NCI-H146 (cell line): ENCODE measurements at regions not wholly inside any gene's neighbourhood (a gene's known extent, or its start where the extent isn't known, plus 50 kb on each side); places are given as distances from the start of the nearest gene placed in this dataset.

Source experiments
- DNase-seq: peaks from one replicate; lab custom pipeline; 2025; lab: John Stamatoyannopoulos, UW

GRCh38 chr18:27899893-27900292, 277.0 kb downstream of the CDH2 start:
- DNase-seq: peak; percentile 28

DNA sequence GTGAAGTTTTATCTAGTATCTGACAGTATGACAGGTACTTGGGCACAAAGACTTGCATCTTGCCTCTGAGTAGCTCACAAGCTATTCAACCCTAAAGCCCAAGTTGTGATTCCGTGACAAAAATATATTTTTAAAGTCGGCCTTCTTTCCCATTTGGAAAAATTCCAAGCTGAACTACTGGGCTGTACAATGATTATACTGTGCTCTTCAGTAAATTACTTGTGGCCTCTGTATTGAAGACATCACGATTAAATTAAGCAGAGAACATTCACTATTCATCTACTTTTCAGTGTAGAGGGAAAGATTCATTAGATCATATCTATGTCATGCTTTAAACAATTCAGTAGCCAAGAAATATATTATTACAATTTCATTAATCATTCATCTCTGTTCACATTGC, 282.2 kb downstream of the CDH2 start:
- no peak for DNase-seq

- DNase-seq: no peak
Measured at GRCh38 chr18:27887711-27888495, 289.0 kb downstream of the CDH2 start.

DNA sequence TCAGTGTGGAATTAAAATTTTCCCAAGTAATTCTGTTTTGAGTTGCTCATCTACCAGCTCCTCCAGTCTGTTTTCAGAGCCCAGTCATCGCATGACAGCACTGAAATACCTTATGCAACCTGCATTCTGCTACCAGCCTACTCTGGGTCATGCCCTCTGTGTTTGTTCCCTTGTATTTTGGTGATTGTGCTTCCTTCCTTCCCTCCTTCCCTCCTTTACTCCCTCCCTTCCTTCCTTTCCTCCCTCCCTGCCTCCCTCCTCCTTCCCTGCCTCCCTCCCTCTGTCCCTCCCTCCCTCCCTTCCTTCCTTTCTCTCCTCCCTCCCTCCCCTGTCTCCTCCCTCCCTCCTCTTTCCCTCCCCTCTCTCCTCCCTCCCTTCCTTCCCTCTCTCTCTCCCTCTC, 289.6 kb downstream of the CDH2 start:
- no peak for DNase-seq

- DNase-seq: no peak
Measured at GRCh38 chr18:27879540-27879939, 297.4 kb downstream of the CDH2 start.

DNA sequence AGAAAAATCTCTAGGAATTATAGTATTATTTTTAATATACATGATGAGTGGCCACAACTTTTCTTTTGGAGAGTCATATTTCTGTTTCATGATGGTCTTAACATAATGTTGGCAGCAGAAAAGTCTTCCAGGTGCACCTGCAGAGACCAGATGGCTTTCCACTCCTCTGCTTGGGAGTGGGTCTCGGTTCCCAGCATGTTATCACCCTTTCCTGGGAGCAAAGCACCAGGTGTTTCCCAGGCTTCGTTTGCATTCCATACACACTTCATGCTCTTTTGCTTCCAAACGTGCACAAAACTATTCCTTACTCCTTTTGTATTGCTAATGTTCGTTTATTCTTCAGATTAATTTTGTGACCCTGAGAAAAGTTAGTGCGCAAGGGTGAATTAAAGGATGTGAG, 305.2 kb downstream of the CDH2 start:
- DNase-seq: peak; percentile 76

- DNase-seq: no peak
Measured at GRCh38 chr18:27869735-27870134, 307.2 kb downstream of the CDH2 start.

- DNase-seq: no peak
Measured at GRCh38 chr18:27865431-27865830, 311.5 kb downstream of the CDH2 start.

GRCh38 chr18:27863780-27864430, 313.0 kb downstream of the CDH2 start:
- no peak for DNase-seq

GRCh38 chr18:27862041-27862682, 314.8 kb downstream of the CDH2 start:
- peak; percentile 67 for DNase-seq

DNA sequence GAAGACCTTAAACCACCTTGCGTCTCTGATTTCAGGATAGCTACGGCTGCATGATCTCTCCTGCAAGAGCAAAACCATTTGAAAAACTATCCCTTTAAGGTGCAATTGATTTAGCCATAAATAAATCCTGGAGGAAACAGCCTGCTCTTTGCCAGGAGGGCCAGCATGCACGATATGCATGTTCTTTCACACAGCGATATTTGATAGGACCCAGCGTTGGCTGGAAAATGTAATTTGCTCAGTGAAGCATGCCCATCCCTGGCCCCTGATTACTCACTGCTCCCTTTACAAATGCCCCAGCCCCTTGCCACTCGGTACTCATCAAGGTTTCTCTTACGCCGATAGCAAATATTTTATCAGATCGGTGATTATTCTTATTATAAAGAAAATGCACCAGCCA, 315.4 kb downstream of the CDH2 start:
- peak; percentile 95 for DNase-seq

GRCh38 chr18:27860701-27861107, 316.2 kb downstream of the CDH2 start:
- no peak for DNase-seq

DNA sequence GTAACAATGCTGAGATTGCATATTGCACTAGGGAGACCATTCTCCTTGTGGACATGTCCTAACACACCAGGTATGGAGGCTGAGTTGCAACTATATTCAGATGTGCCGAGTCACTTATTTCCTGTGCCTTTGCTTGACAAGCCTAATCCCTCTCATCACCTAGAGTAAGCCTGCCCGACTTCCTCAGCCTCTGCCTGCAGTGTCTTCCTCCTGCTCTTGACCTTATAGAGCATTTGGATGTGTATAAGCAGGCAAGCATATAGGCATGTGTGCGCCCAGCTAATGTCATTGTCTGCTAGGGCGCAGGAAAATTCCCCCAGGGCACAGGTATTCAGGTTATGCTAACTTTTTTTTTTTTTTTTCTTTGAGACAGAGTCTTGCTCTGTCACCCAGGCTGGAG, 316.9 kb downstream of the CDH2 start:
- DNase-seq: peak; percentile 67

DNA sequence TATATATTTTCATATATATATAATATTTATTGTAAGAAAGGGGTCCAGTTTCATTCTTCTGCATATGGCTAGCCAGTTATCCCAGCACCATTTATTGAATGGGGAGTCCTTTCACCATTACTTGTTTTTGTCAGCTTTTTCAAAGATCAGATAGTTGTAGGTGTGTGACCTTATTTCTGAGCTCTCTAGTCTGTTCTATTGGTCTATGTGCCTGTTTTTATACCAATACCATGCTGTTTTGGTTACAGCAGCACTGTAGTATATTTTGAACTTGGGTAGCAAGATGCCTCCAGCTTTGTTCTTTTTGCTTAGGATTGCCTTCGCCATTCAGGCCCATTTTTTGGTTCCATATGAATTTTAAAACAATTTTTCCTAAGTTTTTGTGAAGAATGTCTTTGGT, 320.1 kb downstream of the CDH2 start:
- no peak for DNase-seq

DNA sequence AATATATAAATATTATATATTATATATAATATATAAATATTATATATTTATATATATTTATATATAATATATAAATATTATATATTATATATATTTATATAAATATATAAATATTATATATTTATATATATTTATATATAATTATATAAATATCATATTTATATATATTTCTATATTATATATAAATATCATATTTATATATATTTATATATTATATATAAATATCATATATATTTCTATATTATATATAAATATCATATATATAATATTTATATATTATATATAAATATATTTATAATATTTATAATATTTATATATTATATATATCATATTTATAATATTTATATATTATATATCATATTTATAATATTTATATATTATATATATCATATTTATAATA, 321.4 kb downstream of the CDH2 start:
- no peak for DNase-seq

DNA sequence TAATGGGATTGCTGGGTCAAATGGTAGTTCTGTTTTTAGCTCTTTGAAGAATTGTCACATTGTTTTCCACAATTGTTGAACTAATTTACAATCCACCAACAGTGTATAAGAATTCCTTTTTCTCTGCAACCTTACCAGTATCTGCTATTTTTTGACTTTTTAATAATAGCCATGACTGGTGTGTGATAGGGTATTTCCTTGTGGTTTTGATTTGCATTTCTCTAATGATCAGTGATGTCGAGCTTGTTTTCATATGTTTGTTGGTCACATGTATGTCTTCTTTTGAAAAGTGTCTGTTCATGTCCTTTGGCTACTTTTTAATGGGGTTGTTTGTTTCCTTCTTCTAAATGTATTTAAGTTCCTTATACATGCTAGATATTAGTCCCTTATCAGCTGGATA, 322.3 kb downstream of the CDH2 start:
- DNase-seq: no peak

- no peak for DNase-seq
Measured at GRCh38 chr18:27848336-27848735, 328.6 kb downstream of the CDH2 start.

- DNase-seq: no peak
Measured at GRCh38 chr18:27847412-27847811, 329.5 kb downstream of the CDH2 start.

DNA sequence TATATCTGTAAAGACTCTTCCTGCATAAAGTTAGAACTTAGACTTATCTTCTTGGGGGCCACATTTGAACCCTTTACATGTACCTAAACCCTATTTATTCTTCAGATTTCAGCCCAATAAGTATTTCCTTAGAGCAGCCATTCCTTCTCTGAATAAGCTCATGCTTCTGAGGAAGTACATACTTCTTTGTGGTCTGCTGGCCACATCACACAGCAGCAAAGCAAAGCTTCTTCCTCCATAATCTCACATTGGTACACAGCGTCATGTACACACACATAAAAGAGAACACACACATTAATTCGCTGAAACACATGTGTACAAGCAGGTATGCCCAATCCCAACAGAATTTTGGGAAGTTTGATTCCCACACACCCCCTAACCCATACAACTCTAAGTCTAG, 331.0 kb downstream of the CDH2 start:
- no peak for DNase-seq

DNA sequence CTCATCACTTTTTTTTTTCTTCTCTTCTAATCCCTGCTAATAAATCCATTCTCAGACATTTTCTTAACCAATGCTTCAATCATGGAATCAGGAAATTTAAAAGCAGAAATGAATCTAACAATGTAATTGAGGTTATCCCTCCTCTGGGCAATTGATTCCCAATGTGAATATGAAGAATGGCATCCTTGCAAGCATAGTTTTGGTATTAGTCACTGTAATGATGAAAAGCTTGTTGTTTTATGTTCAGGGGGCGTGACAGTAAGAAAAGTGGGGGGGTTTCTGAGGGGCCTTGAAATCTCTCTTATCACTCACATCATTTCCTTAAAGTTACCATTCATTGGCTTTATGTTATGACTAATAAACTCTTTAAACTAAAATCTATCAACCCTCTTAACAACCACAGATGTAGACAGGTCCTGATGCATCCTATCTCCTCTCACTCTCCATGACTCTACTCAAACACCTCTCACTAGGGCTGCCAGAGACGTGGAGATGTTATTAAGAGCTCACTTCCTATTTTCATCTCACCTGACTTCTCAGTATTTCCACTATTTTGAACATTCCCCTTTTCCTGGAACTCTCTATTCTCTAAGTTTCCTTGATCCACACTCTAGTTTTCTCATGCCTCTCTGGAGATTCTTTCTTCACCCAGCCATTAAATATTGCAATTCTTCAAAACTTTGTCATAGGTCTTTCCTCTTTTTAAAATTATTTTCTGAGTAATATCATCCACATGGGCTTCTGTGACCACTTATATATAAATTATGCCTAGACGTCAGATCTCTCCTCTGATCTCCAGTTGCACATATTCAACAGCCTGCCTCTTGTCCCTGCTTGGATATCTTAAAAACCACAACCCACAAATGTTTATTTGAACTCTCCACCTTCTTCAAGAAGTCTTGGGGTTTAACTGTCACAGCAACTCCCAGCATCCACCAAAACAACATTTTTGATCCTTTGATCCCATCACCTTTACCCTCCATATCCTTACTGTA, 332.9 kb downstream of the CDH2 start:
- DNase-seq: no peak

GRCh38 chr18:27839141-27839540, 337.8 kb downstream of the CDH2 start:
- no peak for DNase-seq

DNA sequence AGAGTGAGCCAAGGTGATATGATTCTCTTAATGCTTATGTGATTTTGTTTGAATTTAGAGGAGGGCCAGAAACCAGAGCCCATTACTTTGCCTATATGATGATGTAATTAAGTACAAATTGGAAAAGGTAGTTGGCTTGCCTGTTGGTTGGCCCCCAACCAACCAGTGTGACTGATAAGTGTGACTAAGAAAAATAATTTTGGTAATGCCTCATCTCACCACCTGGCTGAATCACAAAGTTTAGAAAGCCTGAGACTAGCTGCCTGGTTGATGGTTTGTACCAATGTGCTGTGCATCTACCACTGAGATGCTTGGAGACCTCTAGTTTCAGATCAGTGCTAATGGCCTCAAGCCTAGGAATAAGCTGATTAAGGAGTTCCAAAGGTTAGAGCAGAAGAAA, 338.7 kb downstream of the CDH2 start:
- DNase-seq: no peak
